OCI-LY1 (cell line): ENCODE measurements at regions not wholly inside any gene's neighbourhood (a gene's known extent, or its start where the extent isn't known, plus 50 kb on each side); places are given as distances from the start of the nearest gene placed in this dataset.

ENCODE experiments used
- CTCF ChIP-seq: fragments of 200-600 bp; sonication (generic), shearing (Covaris generic); IDR thresholded peaks from 2 replicates; pipeline ENCODE4 v1.5.1; 2017; ENCODE audit warnings: mild to moderate bottlenecking, antibody characterized with exemption, low read length, moderate library complexity, mixed read lengths
- EZH2 ChIP-seq: fragments of 200-600 bp; sonication (generic), shearing (Covaris generic); IDR thresholded peaks from 2 replicates; pipeline ENCODE4 v1.8.0; 2017; ENCODE audit warnings: borderline replicate concordance, mixed run types, mild to moderate bottlenecking, antibody characterized with exemption, low read length, moderate library complexity, mixed read lengths

- TF ChIP-seq EZH2 (no peak), CTCF (no peak)
Measured at GRCh38 chr7:79823246-79823951, 311.2 kb upstream of the GNAI1 start.
